ENCODE measurements at regions not wholly inside any gene's neighbourhood (a gene's known extent, or its start where the extent isn't known, plus 50 kb on each side); places are given as distances from the start of the nearest gene placed in this dataset.

GRCh38 chr9:85876628-85877027, 64.3 kb upstream of the NAA35 start:
- TF ChIP-seq CTCF (conservative IDR thresholded peaks at IDR 0.05; ENCODE audit: low read length) (no peak), EZH2phosphoT487 (IDR thresholded peaks at IDR 0.05; ENCODE audit: borderline replicate concordance) (no peak)

All from Loucy (cell line).